RPMI8226 (cell line): ENCODE measurements at regions not wholly inside any gene's neighbourhood (a gene's known extent, or its start where the extent isn't known, plus 50 kb on each side); places are given as distances from the start of the nearest gene placed in this dataset.

Source experiments
- DNase-seq: peaks from one replicate; pipeline ENCODE4 v3.0.0-alpha.2; 2015

DNA sequence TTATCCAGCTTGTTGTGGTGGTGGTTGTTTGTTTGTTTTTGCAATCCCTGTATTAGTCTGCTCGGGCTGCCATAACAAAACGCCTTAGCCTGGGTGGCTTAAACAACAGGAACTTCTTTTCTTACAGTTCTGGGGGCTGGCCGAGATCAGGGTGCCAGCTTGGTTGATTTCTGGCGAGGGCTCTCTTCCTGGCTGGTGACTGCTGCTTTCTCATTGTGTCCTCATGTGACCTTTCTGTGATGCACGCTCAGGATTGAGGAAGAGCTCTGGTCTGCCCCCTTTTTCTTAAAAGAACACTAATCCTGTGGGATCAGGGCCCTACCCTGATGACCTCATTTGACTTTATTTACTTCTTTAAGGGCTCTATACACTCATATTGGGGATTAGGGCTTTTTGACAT, 107.1 kb upstream of the NRP1 start:
- no peak for DNase-seq

DNA sequence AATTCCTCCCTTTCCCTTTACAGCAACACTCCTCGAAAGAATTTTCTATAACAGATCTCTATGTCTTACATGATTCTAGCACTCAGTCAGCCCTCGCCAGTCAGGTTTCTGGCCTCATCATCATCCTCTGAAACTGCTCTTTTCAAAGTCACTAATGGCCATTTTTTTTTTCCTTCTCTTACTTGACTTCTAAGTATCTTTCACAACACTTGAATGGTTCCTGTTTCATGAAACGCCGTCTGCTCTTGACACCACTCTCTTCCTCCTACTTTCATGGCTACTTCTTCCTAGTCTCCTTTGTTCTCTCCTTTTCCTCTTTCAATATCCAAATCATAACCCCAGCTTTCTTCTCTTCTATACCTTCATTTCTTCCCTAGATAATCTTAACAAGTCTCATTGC, 100.5 kb upstream of the NRP1 start:
- no peak for DNase-seq

GRCh38 chr10:33428682-33429081, 94.2 kb upstream of the NRP1 start:
- DNase-seq: no peak

DNA sequence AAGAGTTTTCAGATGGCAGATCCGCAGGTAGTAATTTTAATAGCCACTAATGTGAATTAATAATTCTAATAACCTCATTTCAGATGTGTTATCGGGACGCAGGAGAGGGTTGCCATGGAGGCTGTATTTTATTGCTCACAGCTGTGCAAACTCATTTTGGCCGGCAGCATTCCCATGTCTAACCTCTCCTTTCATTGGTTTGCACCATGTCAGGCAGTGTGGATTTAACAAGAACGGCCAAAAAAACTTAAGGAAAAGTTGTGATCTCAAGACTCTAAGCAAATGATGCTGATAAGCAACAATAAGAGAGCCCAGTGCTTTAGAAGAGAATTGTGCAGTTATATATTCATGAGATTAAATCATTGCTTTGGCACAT, 88.7 kb upstream of the NRP1 start:
- no peak for DNase-seq

DNA sequence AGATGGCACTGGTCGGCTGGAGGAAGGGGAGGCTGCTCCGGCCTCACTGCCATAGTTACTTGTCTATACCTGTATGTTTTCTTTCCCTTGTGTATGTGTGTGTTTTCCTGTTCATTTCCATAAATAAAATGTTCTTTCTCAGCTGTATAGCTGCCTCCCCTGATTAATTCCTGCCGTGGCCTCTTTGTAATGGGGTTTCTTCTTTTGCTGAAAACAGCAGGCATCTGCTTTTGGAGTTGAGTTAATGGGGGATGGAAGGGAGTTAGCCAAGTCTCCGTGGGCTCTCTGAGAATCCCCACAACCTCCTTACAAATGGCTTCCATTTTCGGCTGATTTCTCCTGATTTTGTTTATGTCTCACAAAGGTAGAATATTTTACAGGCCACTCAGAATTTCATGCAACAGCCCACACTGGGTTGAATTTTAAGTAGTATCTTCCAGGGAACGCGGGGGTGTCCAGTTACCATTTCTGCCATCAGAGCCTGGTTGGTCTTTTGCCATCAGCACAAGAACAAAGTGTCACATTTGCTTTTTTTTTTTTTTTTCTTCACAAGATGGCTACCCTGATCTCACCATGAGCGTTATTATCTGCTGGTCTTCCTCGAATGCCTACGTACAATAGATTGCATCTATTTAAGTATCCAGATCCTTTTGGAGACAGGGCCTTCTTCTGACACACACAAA, 88.1 kb upstream of the NRP1 start:
- no peak for DNase-seq

- no peak for DNase-seq
Measured at GRCh38 chr10:33421789-33422462, 87.5 kb upstream of the NRP1 start.

- DNase-seq: no peak
Measured at GRCh38 chr10:33419311-33419710, 84.8 kb upstream of the NRP1 start.

DNA sequence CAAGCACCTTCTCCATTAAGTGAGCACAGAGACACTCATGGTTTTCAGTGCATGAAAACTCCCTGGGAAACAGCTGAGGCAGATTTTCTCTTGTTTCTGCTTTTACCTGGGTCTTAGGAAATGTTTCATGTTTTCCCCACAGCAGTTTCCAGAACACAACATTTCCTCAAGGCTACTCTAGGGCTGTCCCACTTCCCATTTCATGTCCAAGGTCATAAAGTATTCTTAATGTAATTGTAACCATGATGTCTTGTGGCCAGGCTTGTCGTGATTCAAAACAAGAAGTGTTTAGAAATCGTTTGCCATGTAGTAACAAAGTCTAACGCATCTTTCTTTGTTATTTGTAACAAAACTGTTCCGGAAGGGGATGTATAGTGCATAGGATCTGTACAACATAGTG, 83.8 kb upstream of the NRP1 start:
- DNase-seq: no peak

GRCh38 chr10:33416691-33417090, 82.2 kb upstream of the NRP1 start:
- no peak for DNase-seq

DNA sequence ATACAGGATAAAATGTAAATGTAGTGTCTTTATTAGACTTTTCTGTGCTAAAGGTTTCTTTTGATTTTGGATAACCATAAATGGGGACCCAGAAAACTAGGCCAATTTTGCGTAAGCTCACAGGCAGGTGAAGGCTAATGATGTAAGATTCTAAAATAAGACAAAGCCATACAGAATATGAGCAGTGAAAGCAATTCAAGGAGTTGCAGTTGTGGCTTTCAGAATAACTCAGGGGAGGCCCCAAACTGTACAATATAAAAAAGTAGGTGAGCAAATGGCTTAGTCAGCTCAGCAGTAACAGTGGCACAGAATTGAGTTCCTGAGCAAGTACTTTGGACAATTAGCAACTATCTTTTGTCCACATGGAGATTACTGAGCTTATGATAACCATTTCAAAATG, 81.7 kb upstream of the NRP1 start:
- no peak for DNase-seq

- DNase-seq: no peak
Measured at GRCh38 chr10:33414841-33415240, 80.4 kb upstream of the NRP1 start.

GRCh38 chr10:33412653-33413361, 78.3 kb upstream of the NRP1 start:
- no peak for DNase-seq

DNA sequence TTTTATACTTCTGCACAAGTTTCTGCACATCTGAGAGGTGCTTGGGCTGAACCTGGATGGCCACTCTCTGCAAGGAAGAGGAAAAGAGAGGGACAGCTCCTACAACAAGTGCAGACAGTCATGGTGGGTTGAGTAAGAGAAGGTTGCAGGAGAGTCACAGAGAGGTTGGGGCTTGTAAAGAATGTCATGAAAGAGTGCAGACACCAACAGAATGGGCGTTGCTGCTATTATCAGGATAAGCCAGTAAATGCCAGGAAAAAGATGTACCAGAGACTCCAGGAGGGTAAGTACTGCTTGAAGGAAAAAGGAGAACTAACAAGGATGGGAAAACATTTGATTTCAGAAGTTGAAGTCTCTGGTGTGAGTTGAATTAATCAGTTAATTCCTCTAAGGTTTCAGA, 77.8 kb upstream of the NRP1 start:
- DNase-seq: no peak

- no peak for DNase-seq
Measured at GRCh38 chr10:33410860-33411234, 76.4 kb upstream of the NRP1 start.

DNA sequence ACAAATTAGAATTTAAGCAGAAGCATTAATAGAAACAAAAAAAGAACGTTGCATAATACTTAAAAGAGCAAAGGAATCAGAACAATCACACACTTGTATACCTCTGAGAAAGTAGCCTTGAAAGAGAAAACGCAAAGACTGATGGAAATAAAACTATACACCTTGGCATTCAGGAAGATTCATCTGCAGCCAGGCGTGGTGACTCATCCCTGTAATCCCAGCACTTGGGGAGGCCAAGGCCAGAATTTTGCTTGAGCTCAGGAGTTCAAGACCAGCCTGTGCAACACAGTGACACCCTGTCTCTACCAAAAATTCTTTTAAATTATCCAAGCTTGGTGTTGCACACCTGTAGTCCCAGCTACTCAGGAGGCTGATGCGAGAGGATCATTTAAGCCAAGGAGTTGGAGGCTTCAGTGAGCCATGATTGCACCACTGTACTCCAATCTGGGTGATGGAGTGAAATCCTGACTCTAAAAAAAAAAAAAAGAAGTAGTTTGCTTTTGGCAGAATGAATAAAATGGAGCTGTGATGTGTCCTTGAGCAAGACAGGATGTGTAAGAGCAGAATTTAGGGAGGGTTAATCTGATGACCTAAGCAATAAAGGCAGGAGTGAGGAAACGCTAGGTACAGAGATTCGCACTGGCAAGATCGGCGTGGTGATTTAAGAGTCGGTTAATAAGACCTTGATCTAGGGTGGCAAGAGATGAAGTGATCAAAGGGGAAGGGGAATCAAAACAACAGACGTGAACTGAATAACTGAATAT, 75.8 kb upstream of the NRP1 start:
- no peak for DNase-seq

GRCh38 chr10:33406596-33406995, 72.1 kb upstream of the NRP1 start:
- no peak for DNase-seq

- DNase-seq: no peak
Measured at GRCh38 chr10:33402220-33403073, 68.0 kb upstream of the NRP1 start.

DNA sequence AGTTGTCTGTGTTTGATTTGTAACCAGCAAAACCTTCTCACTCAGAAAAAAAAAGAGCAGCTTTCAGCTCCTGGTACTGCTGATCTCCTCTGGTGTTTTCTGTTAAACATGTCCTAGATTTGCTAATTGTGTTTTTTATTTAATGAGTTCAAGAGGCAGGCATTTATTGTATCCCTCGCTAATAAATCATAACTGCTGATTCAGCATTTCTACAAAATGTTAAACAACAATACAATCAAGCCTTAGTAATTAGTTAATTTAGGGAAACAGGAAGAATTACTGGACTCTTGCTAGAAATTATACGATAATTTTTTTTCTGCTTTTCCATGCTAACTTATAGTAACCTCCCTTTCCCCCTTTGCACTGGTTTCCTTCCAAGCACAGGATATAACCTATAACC, 66.8 kb upstream of the NRP1 start:
- no peak for DNase-seq

- DNase-seq: no peak
Measured at GRCh38 chr10:33398796-33399195, 64.3 kb upstream of the NRP1 start.

GRCh38 chr10:33396938-33397337, 62.5 kb upstream of the NRP1 start:
- DNase-seq: no peak

- no peak for DNase-seq
Measured at GRCh38 chr10:33396279-33396678, 61.8 kb upstream of the NRP1 start.

DNA sequence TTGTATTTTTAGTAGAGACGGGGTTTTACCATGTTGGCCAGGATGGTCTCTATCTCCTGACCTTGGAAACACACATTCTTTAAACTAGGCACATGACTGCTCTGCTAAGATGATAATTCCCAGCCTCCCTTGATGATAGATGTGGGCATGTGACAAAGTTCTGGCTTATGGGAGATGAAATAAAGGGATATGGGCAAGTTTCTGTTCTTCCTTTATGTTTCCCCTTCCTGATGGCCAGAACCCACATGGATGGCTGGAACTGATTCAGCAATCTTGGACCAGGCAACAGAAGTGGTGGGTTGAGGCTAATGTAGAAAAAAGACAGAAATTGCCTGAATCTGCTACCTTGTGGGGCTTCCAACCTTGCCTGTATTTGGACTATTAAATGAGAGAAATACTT, 60.7 kb upstream of the NRP1 start:
- no peak for DNase-seq

DNA sequence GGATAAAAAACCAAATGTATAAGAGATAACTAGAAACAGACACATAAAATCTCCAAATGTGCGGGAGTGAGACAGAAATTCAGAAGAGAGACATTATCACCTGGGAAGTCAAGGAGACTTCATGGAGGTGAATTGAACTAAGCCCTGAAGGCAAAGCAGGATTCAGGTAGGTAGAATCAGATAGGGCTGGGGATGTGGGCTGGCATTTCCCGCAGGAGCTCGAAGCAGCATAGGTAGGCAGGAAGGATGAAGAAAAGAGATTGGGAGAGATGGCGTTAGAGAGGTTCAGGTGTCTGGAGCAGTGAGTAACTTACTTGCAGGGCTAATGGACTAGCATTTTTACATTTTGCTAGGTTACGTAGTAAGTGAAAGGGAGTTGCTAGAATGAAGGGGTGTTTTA, 58.2 kb upstream of the NRP1 start:
- DNase-seq: no peak
